PC-3 (cell line): ENCODE measurements at regions not wholly inside any gene's neighbourhood (a gene's known extent, or its start where the extent isn't known, plus 50 kb on each side); places are given as distances from the start of the nearest gene placed in this dataset.
"Not testable (repeated sequence)": the region's sequence is repeated elsewhere in the genome, so short reads cannot be mapped to it uniquely, and the experiment has no call there.

Source experiments
- ATAC-seq: fragments of 200-7000 bp; cut with Tn5 transposase; 2 replicates; pipeline ENCODE4 v1.9.1; 2020; ENCODE audit warnings: mild to moderate bottlenecking, moderate library complexity
- BruUV-seq: library from RNA; stranded (reverse); fragments of 400-500 nt; replicated peaks from 2 replicates; lab custom pipeline; 2021; lab: Mats Ljungman, UMichigan
- CTCF ChIA-PET: fragments of 300-600 bp; sonication (Branson Sonifier 250); formaldehyde crosslinking; loops from one replicate; lab custom pipeline; 2022; ENCODE audit warnings: antibody characterized with exemption; lab: Charles Lee
- POLR2A ChIA-PET: fragments of 300-600 bp; sonication (Branson Sonifier 250); formaldehyde crosslinking; loops from one replicate; lab custom pipeline; 2022; ENCODE audit warnings: antibody characterized with exemption; ENCODE audit not compliant: unreplicated experiment; lab: Charles Lee
- DNase-seq: peaks from one replicate; pipeline ENCODE4 v3.0.0-alpha.2; 2015
- H2AFZ ChIP-seq: fragments of 300-600 bp; sonication (generic); 2 replicates; pipeline ENCODE4 v1.6.0; 2016; ENCODE audit warnings: antibody characterized with exemption, low read length
- H3F3A ChIP-seq: fragments of 300-600 bp; sonication (generic); one replicate; pipeline ENCODE4 v1.6.0; 2017; ENCODE audit warnings: antibody characterized with exemption, low read length, control low read depth, mild to moderate bottlenecking; ENCODE audit not compliant: unreplicated experiment
- H3K27ac ChIP-seq: fragments of 300-600 bp; sonication (generic); 2 replicates; pipeline ENCODE4 v1.5.1; 2016; ENCODE audit warnings: mild to moderate bottlenecking, low read length
- H3K27me3 ChIP-seq: fragments of 300-600 bp; sonication (generic); 2 replicates; pipeline ENCODE4 v1.6.1; 2016; ENCODE audit warnings: low read length, mixed read lengths
- H3K36me3 ChIP-seq: fragments of 300-600 bp; sonication (generic); 2 replicates; pipeline ENCODE4 v1.6.1; 2016; ENCODE audit warnings: low read depth, mixed run types, low read length, mixed read lengths
- H3K4me1 ChIP-seq: fragments of 300-600 bp; sonication (generic); 2 replicates; pipeline ENCODE4 v1.5.1; 2016; ENCODE audit warnings: low read length; ENCODE audit not compliant: insufficient read depth
- H3K4me2 ChIP-seq: fragments of 300-600 bp; sonication (generic); 2 replicates; pipeline ENCODE4 v1.6.0; 2016; ENCODE audit warnings: low read length
- H3K4me3 ChIP-seq: fragments of 300-600 bp; sonication (generic); 2 replicates; pipeline ENCODE4 v1.5.1; 2016; ENCODE audit warnings: mild to moderate bottlenecking, low read length, mixed read lengths
- H3K79me2 ChIP-seq: fragments of 300-600 bp; sonication (generic); 2 replicates; pipeline ENCODE4 v1.6.1; 2017; ENCODE audit warnings: low read length, mixed read lengths
- H3K9ac ChIP-seq: fragments of 300-600 bp; sonication (generic); 2 replicates; pipeline ENCODE4 v1.6.0; 2016; ENCODE audit warnings: mild to moderate bottlenecking, low read length
- H3K9me2 ChIP-seq: fragments of 300-600 bp; sonication (generic); replicated peaks from 2 replicates; pipeline ENCODE4 v1.6.1; 2016; ENCODE audit warnings: mixed run types, low read length, mixed read lengths
- H3K9me3 ChIP-seq: fragments of 300-600 bp; sonication (generic); 2 replicates; pipeline ENCODE4 v1.6.1; 2016; ENCODE audit warnings: low read length, mixed read lengths
- H4K20me1 ChIP-seq: fragments of 300-600 bp; sonication (generic); 2 replicates; pipeline ENCODE4 v1.6.1; 2016; ENCODE audit warnings: low read length, mixed read lengths
- intact Hi-C: fragments of 100-400 bp; cut with micrococcal nuclease; formaldehyde crosslinking; loops from 2 replicates; pipeline ENCODE4 v1.9.0; 2023

GRCh38 chr20:30728271-30728885 is 529.1 kb upstream of the DEFB115 start:
- H3K4me3 ChIP-seq, H3K4me1 ChIP-seq, DNase-seq, H2AFZ ChIP-seq, H3K27me3 ChIP-seq, H3K27ac ChIP-seq, H3F3A ChIP-seq, ATAC-seq, intact Hi-C loops, H3K9me3 ChIP-seq, CTCF ChIA-PET, H3K9ac ChIP-seq, H4K20me1 ChIP-seq, H3K36me3 ChIP-seq, BruUV-seq, H3K79me2 ChIP-seq, H3K4me2 ChIP-seq, H3K9me2 ChIP-seq: not testable (repeated sequence)
- POLR2A ChIA-PET: interaction anchor here (0.7 kb wide), 1 partner anchor 1325 kb away, joined by 3 read pairs; no protein-coding TSS in a partner anchor
